Prostate gland (tissue), 2 donors: ENCODE measurements at regions not wholly inside any gene's neighbourhood (a gene's known extent, or its start where the extent isn't known, plus 50 kb on each side); places are given as distances from the start of the nearest gene placed in this dataset.

Experiments
- CTCF ChIP-seq, 4 experiments: fragments of 200-600 bp in 2 of 4; fragments of 450-650 bp in 2 of 4; sonication (generic) in 2 of 4; IDR thresholded peaks; 1 replicate in 3 of 4; 2 replicates in 1 of 4; pipeline ENCODE4 v1.5.1; 2016 to 2019; ENCODE audit warnings: antibody characterized with exemption in 4 of 4, mild to moderate bottlenecking in 2 of 4, moderate library complexity in 2 of 4
- POLR2A ChIP-seq: fragments of 450-650 bp; IDR thresholded peaks from one replicate; pipeline ENCODE4 v1.6.1; 2016; ENCODE audit warnings: antibody characterized with exemption, mild to moderate bottlenecking
- POLR2AphosphoS5 ChIP-seq: sonication (generic); formaldehyde crosslinking; IDR thresholded peaks from one replicate; pipeline ENCODE4 v1.6.1; 2017; ENCODE audit warnings: antibody characterized with exemption

GRCh38 chr3:4906107-4906621 is 73.1 kb upstream of the BHLHE40 start:
- no peak for TF ChIP-seq CTCF (IDR thresholded peaks at IDR 0.05)
- TF ChIP-seq POLR2A: no peak
- TF ChIP-seq POLR2AphosphoS5: no peak
